HCT116 (cell line): ENCODE measurements at regions not wholly inside any gene's neighbourhood (a gene's known extent, or its start where the extent isn't known, plus 50 kb on each side); places are given as distances from the start of the nearest gene placed in this dataset.

ENCODE experiments used
- ATAC-seq: fragments of 200-7000 bp; cut with Tn5 transposase; 2 replicates; pipeline ENCODE4 v1.9.1; 2020; ENCODE audit warnings: mild to moderate bottlenecking, moderate library complexity
- BruUV-seq: library from RNA; stranded (reverse); fragments of 400-500 nt; replicated peaks from 2 replicates; lab custom pipeline; 2021; lab: Mats Ljungman, UMichigan
- CTCF ChIA-PET: fragments of 300-600 bp; sonication (Branson Sonifier 250); formaldehyde crosslinking; loops from one replicate; lab custom pipeline; 2021; ENCODE audit warnings: antibody characterized with exemption; lab: Charles Lee
- POLR2A ChIA-PET: fragments of 300-600, 350-600 bp; sonication (Branson Sonifier 250); formaldehyde crosslinking; loops from one replicate; lab custom pipeline; 2021; ENCODE audit warnings: antibody characterized with exemption; lab: Charles Lee
- RAD21 ChIA-PET, 2 experiments: fragments of 300-600 bp; sonication (Branson Sonifier 250); formaldehyde crosslinking; loops; one replicate each; lab custom pipeline; 2023; ENCODE audit warnings: low total read pairs in 2 of 2; ENCODE audit not compliant: uncharacterized antibody in 2 of 2, unreplicated experiment in 2 of 2, low non-redundant PET in 1 of 2; lab: Charles Lee
- DNase-seq: peaks from one replicate; pipeline ENCODE4 v3.0.0-alpha.2; 2010; ENCODE audit warnings: low read depth, low spot score
- H2AFZ ChIP-seq: fragments of 200-600 bp; shearing (Covaris generic), sonication (generic); 2 replicates; pipeline ENCODE4 v1.6.1; 2017; ENCODE audit warnings: low read depth, mixed run types, mixed read lengths, antibody characterized with exemption, low read length; ENCODE audit not compliant: poor library complexity, severe bottlenecking
- H3K27ac ChIP-seq: 2 replicates; pipeline ENCODE4 v1.5.1; 2012; ENCODE audit warnings: low read depth, low read length
- H3K27me3 ChIP-seq: fragments of 200-600 bp; sonication (generic); 2 replicates; pipeline ENCODE4 v1.6.1; 2016; ENCODE audit warnings: mixed run types, low read length, mixed read lengths; ENCODE audit not compliant: insufficient read depth
- H3K36me3 ChIP-seq, 2 experiments: fragments of 200-500 bp in 1 of 2; fragments of 200-600 bp in 1 of 2; sonication (Bioruptor generic) in 1 of 2; sonication (generic) in 1 of 2; 2 replicates each; pipeline versions ENCODE4 v1.5.1 to v1.6.1; 2014 to 2016; ENCODE audit warnings: low read length in 2 of 2, inconsistent platforms in 1 of 2, mixed read lengths in 1 of 2, mixed run types in 1 of 2; ENCODE audit not compliant: insufficient read depth in 2 of 2, control insufficient read depth in 1 of 2
- H3K4me1 ChIP-seq, 2 experiments: fragments of 200-600 bp in 1 of 2; sonication (generic) in 1 of 2; 2 replicates each; pipeline versions ENCODE4 v1.5.1 to v1.6.1; 2012 to 2017; ENCODE audit warnings: low read length in 2 of 2, inconsistent platforms in 1 of 2, mild to moderate bottlenecking in 1 of 2, mixed read lengths in 1 of 2, mixed run types in 1 of 2, moderate library complexity in 1 of 2; ENCODE audit not compliant: insufficient read depth in 2 of 2, control insufficient read depth in 1 of 2
- H3K4me2 ChIP-seq: fragments of 200-600 bp; sonication (generic); 2 replicates; pipeline ENCODE4 v1.6.1; 2017; ENCODE audit warnings: mixed run types, low read length, mixed read lengths
- H3K4me3 ChIP-seq, 2 experiments: fragments of 200-600 bp in 1 of 2; sonication (generic) in 1 of 2; replicated peaks in 1 of 2; 2 replicates each; pipeline ENCODE4 v1.5.1; 2011 to 2016; ENCODE audit warnings: low read length in 2 of 2, control low read depth in 1 of 2, low read depth in 1 of 2, mild to moderate bottlenecking in 1 of 2, mixed read lengths in 1 of 2, mixed run types in 1 of 2
- H3K79me2 ChIP-seq: fragments of 200-600 bp; sonication (generic); 2 replicates; pipeline ENCODE4 v1.6.1; 2017; ENCODE audit warnings: mild to moderate bottlenecking, mixed run types, low read length, moderate library complexity, mixed read lengths; ENCODE audit not compliant: insufficient read depth
- H3K9ac ChIP-seq: fragments of 200-600 bp; sonication (generic); 2 replicates; pipeline ENCODE4 v1.6.1; 2016; ENCODE audit warnings: low read length, mixed read lengths
- H3K9me2 ChIP-seq: fragments of 200-600 bp; sonication (generic), shearing (Covaris generic); 2 replicates; pipeline ENCODE4 v1.6.1; 2017; ENCODE audit warnings: mixed run types, mild to moderate bottlenecking, moderate library complexity; ENCODE audit not compliant: insufficient read depth
- H3K9me3 ChIP-seq, 2 experiments: fragments of 200-500 bp in 1 of 2; fragments of 200-600 bp in 1 of 2; sonication (Bioruptor generic) in 1 of 2; sonication (generic) in 1 of 2; 2 replicates each; pipeline ENCODE4 v1.6.1; 2014 to 2017; ENCODE audit warnings: low read length in 2 of 2, mixed read lengths in 2 of 2, inconsistent platforms in 1 of 2, low read depth in 1 of 2, mild to moderate bottlenecking in 1 of 2, mixed run types in 1 of 2, moderate library complexity in 1 of 2; ENCODE audit not compliant: control insufficient read depth in 1 of 2, insufficient read depth in 1 of 2
- H4K20me1 ChIP-seq: fragments of 200-600 bp; sonication (generic), shearing (Covaris generic); 2 replicates; pipeline ENCODE4 v1.6.1; 2017; ENCODE audit warnings: mixed run types, mild to moderate bottlenecking, moderate library complexity; ENCODE audit not compliant: insufficient read depth
- CEBPB ChIP-seq: IDR thresholded peaks from 2 replicates; pipeline ENCODE4 v1.6.1; 2012; ENCODE audit warnings: low read depth
- EGR1 ChIP-seq: IDR thresholded peaks from 2 replicates; pipeline ENCODE4 v1.6.1; 2012; ENCODE audit warnings: low read depth
- EZH2 ChIP-seq: fragments of 200-600 bp; sonication (generic); IDR thresholded peaks from 2 replicates; pipeline ENCODE4 v1.6.1; 2017; ENCODE audit warnings: antibody characterized with exemption, mixed run types
- EZH2phosphoT487 ChIP-seq: fragments of 200-600 bp; IDR thresholded peaks from 2 replicates; pipeline ENCODE4 v1.6.1; 2018; ENCODE audit warnings: antibody characterized with exemption, borderline replicate concordance
- FOSL1 ChIP-seq: IDR thresholded peaks from 2 replicates; pipeline ENCODE4 v1.6.1; 2012; ENCODE audit warnings: low read depth
- POLR2A ChIP-seq: IDR thresholded peaks from 2 replicates; pipeline ENCODE4 v1.7.0; 2011; ENCODE audit warnings: borderline replicate concordance; ENCODE audit not compliant: insufficient read depth, insufficient read length; ENCODE audit errors: extremely low read depth
- POLR2AphosphoS5 ChIP-seq: IDR thresholded peaks from 2 replicates; pipeline ENCODE4 v1.6.1; 2011; ENCODE audit warnings: mild to moderate bottlenecking, low read depth, low read length, moderate library complexity
- RAD21 ChIP-seq: IDR thresholded peaks from 2 replicates; pipeline ENCODE4 v1.6.1; 2012; ENCODE audit warnings: low read depth, mild to moderate bottlenecking
- REST ChIP-seq: IDR thresholded peaks from 2 replicates; pipeline ENCODE4 v1.6.1; 2012; ENCODE audit warnings: low read depth
- SIN3A ChIP-seq: IDR thresholded peaks from 2 replicates; pipeline ENCODE4 v1.6.1; 2012; ENCODE audit warnings: low read depth
- ZFX ChIP-seq: fragments of 450-650 bp; IDR thresholded peaks from 2 replicates; pipeline ENCODE4 v1.6.1; 2017
- ZNF274 ChIP-seq: fragments of 200-500 bp; sonication (Bioruptor generic); IDR thresholded peaks from 2 replicates; pipeline ENCODE4 v1.6.1; 2014; ENCODE audit warnings: mild to moderate bottlenecking, low read depth, low read length, inconsistent platforms
- intact Hi-C: fragments of 100-400 bp; cut with micrococcal nuclease; formaldehyde crosslinking; loops from 2 replicates; pipeline ENCODE4 v1.10.0; 2022
- TF ChIP-seq, protein P1 (sequence below): IDR thresholded peaks from 2 replicates; pipeline ENCODE4 v1.6.1; 2012
- TF ChIP-seq, protein P2 (sequence below), 3 experiments: fragments of 200-600 bp in 1 of 3; sonication (generic) in 1 of 3; IDR thresholded peaks in 2 of 3; conservative IDR thresholded peaks in 1 of 3; 2 replicates each; pipeline ENCODE4 v1.5.1; 2012 to 2017; ENCODE audit warnings: low read depth in 2 of 3, low read length in 2 of 3, antibody characterized with exemption in 1 of 3, borderline replicate concordance in 1 of 3, control low read depth in 1 of 3, mild to moderate bottlenecking in 1 of 3, mixed read lengths in 1 of 3, mixed run types in 1 of 3, moderate library complexity in 1 of 3; ENCODE audit not compliant: insufficient read depth in 1 of 3
- TF ChIP-seq, protein P3 (sequence below): IDR thresholded peaks from 2 replicates; pipeline ENCODE4 v1.6.1; 2012

- Histone ChIP-seq H3K36me3 (no peaks in the 10 kb centered on the region), H3K9me2 (no peaks in the 10 kb centered on the region), H3K27ac (no peak overlapping the region), H4K20me1 (no peaks in the 10 kb centered on the region), H3K4me3 (no peak overlapping the region), H3K4me2 (no peak overlapping the region), H3K79me2 (no peaks in the 10 kb centered on the region), H3K4me1 (no peaks in the 10 kb centered on the region), H3K27me3 (no peaks in the 10 kb centered on the region), H2AFZ (no peak overlapping the region), H3K9me3 (no peaks in the 10 kb centered on the region), H3K9ac (no peak overlapping the region)
- DNase-seq (no peak), ATAC-seq (no peak)
- ChIA-PET CTCF (interaction anchor here (1.1 kb wide), 1 partner anchor 353 kb away, joined by 7 read pairs; no protein-coding TSS in a partner anchor), RAD21 (no interaction called here), POLR2A (no interaction called here)
- intact Hi-C loops, result loop anchor here (10.0 kb wide), 1 partner anchor 355 kb away; no protein-coding TSS in a partner anchor
- TF ChIP-seq EZH2phosphoT487, result no peak
- BruUV-seq, result no TSS peak
Measured at GRCh38 chrX:113389846-113390245, 549.2 kb upstream of the AMOT start.

- H3K4me2 ChIP-seq, result no peak overlapping the region
Measured at GRCh38 chrX:113384628-113385027, 544.0 kb upstream of the AMOT start.

More at GRCh38 chrX:113384628-113385027, 544.0 kb upstream of the AMOT start:
- Histone ChIP-seq H3K79me2 (no peaks in the 10 kb centered on the region), H3K9me2 (no peaks in the 10 kb centered on the region), H3K4me3 (no peak overlapping the region), H3K9me3 (no peaks in the 10 kb centered on the region), H3K9ac (no peak overlapping the region), H3K27ac (no peak overlapping the region), H3K27me3 (no peaks in the 10 kb centered on the region), H3K4me1 (no peaks in the 10 kb centered on the region), H4K20me1 (no peaks in the 10 kb centered on the region), H2AFZ (no peak overlapping the region), H3K36me3 (no peaks in the 10 kb centered on the region)
- TF ChIP-seq SIN3A (no peak), ZFX (no peak), RAD21 (no peak), CEBPB (no peak), EGR1 (no peak), EZH2phosphoT487 (no peak), POLR2A (no peak), EZH2 (no peak), ZNF274 (no peak), FOSL1 (no peak), REST (no peak), POLR2AphosphoS5 (no peak)
- TF ChIP-seq, protein P1, sequence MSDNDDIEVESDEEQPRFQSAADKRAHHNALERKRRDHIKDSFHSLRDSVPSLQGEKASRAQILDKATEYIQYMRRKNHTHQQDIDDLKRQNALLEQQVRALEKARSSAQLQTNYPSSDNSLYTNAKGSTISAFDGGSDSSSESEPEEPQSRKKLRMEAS, result no peak
- TF ChIP-seq, protein P2, sequence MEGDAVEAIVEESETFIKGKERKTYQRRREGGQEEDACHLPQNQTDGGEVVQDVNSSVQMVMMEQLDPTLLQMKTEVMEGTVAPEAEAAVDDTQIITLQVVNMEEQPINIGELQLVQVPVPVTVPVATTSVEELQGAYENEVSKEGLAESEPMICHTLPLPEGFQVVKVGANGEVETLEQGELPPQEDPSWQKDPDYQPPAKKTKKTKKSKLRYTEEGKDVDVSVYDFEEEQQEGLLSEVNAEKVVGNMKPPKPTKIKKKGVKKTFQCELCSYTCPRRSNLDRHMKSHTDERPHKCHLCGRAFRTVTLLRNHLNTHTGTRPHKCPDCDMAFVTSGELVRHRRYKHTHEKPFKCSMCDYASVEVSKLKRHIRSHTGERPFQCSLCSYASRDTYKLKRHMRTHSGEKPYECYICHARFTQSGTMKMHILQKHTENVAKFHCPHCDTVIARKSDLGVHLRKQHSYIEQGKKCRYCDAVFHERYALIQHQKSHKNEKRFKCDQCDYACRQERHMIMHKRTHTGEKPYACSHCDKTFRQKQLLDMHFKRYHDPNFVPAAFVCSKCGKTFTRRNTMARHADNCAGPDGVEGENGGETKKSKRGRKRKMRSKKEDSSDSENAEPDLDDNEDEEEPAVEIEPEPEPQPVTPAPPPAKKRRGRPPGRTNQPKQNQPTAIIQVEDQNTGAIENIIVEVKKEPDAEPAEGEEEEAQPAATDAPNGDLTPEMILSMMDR (IDR thresholded peaks at IDR 0.05 in 2 of 3, conservative IDR thresholded peaks at IDR 0.05 in 1 of 3; ENCODE audit: borderline replicate concordance in 1 of 3, insufficient read depth in 1 of 3, low read depth in 2 of 3, low read length in 2 of 3), result no peak
- TF ChIP-seq, protein P3, sequence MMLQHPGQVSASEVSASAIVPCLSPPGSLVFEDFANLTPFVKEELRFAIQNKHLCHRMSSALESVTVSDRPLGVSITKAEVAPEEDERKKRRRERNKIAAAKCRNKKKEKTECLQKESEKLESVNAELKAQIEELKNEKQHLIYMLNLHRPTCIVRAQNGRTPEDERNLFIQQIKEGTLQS, result no peak
- intact Hi-C loops, result no loop called here
- DNase-seq (no peak), ATAC-seq (no peak)
- ChIA-PET RAD21 (no interaction called here), CTCF (no interaction called here), POLR2A (no interaction called here)
- BruUV-seq, result no TSS peak
